ENCODE measurements at regions not wholly inside any gene's neighbourhood (a gene's known extent, or its start where the extent isn't known, plus 50 kb on each side); places are given as distances from the start of the nearest gene placed in this dataset.
A peak's percentile ranks its signal among the peaks of the same experiment; 100 is the strongest.

DNA sequence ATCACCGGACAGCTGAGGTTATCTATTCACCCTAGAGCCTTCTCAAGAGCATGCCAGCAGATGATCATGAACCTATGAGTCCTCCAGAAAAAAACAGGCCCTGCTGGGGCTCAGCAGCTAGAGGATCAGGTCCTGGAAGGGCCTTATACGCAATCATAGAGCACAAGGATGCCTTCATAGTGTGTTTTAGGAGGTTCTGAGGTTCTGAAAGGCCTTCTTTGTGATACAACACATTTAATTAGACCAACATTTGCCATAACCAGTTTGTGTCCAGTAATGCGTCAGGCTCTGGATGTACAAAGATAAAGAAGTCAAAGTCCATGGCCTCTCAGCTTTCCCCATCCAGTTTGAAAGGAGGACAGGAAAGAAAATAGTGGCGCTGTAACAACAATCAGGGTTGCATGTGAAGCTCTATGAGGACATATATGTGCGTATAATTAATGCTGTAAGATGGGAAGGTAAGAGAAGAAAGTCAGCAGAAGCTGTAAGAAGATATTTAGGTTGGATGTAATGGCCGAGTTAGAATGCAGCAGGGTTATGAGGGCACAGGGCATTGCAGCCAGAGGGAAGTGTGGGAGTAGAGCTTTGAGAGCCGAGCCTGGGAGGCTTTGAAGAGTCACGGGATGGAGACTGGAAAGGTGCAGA is 302.6 kb upstream of the TBL1XR1 start:
- intact Hi-C loops (cut with DNase I): loop anchor here in 1 of 2 donors (10.0 kb wide), 1 partner anchor 885 kb away; no protein-coding TSS in a partner anchor
- Histone ChIP-seq H3K4me1 (no peaks in the 10 kb centered on the region), H3K27me3 (ENCODE audit: insufficient read depth in 3 of 3, low read length in 2 of 3) (no peaks in the 10 kb centered on the region), H3K36me3 (ENCODE audit: insufficient read depth in 1 of 2, low read depth in 1 of 2) (no peaks in the 10 kb centered on the region), H3K9me3 (no peaks in the 10 kb centered on the region), H3K4me3 (no peak overlapping the region), H3K27ac (no peak overlapping the region)
- 90 to 94% (median 93%) methylated on average over 8 of the region's 8 CpGs for WGBS, 3 donors
- TF ChIP-seq, protein P1, sequence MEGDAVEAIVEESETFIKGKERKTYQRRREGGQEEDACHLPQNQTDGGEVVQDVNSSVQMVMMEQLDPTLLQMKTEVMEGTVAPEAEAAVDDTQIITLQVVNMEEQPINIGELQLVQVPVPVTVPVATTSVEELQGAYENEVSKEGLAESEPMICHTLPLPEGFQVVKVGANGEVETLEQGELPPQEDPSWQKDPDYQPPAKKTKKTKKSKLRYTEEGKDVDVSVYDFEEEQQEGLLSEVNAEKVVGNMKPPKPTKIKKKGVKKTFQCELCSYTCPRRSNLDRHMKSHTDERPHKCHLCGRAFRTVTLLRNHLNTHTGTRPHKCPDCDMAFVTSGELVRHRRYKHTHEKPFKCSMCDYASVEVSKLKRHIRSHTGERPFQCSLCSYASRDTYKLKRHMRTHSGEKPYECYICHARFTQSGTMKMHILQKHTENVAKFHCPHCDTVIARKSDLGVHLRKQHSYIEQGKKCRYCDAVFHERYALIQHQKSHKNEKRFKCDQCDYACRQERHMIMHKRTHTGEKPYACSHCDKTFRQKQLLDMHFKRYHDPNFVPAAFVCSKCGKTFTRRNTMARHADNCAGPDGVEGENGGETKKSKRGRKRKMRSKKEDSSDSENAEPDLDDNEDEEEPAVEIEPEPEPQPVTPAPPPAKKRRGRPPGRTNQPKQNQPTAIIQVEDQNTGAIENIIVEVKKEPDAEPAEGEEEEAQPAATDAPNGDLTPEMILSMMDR (IDR thresholded peaks at IDR 0.05): no peak
- DNase-seq: no peak
- no peak for ATAC-seq

DNA sequence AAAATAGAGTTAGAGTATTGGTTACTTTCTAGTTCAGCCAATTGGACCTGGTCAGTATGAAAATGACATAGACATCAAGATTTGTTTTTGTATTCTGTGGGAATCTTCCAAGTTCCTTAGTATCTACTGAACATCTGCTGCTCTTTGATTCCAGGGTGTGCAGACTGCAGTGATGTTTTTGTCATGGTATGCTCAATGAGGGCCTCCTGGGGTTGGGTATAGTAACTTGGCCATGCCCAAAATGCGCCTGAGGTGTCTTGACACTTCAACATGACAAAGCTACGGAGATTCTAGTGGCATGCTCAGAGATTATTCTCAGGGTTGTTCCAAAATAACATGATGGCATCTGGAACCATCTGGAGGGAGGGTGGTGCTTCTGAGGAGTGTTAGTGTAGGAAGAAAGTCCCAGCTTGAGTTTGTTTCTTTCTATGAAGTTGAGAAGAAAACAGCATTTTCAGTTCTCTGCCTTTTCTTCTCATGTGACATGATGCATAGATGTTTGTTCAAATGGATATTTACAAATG is 313.5 kb upstream of the TBL1XR1 start:
- TF ChIP-seq, protein P1 (IDR thresholded peaks at IDR 0.05): no peak
- H3K4me1 ChIP-seq: peaks cover 36% of the 10 kb centered on the region
- peak in 1 of 4 donors; percentile 19 for ATAC-seq

DNA sequence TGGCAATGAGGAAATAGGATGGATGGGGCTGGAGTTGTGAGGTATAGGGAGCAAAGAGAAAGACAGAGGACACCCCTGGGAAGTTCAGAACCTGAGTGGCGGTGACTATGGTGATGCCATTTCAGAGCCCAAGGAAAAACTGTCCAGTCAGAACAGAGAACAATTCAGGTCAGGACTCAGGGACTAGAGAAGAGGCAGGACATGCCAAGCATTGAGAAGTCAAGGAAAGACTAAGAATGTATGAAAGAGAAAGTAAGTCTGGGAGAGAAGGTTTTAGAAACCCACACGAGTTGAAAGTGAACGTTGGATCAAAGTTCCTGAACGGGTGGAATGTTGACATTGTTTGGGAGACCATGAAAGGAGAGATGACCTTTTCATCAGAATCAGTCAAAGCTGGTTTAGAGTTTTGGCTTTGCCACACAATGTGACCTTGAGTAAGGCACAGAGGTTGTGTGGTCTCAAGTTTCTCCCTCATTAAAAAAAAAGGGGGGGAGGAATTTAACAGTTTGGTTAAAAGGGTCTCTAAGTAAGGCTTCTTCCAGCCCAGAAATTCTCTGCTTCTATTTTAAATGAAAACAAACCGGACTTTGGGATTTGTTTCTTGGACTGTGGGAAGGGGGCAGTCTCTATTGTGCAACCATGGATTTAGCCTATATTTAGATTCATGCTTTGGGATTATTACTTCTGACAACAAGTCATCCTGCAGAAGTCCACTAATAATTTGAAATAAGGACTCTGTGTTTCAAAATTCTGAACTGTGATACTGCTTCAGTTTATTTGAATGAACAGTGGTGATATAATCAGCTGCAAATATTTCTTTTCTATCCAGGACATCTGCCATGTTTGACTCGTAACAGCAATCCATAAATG is 315.9 kb upstream of the TBL1XR1 start:
- H3K4me1 ChIP-seq: peaks cover 47% of the 10 kb centered on the region

More for the DNA sequence above, 313.5 kb upstream of the TBL1XR1 start:
- DNase-seq: no peak
- Histone ChIP-seq H3K36me3 (ENCODE audit: insufficient read depth in 1 of 2, low read depth in 1 of 2) (no peaks in the 10 kb centered on the region), H3K27me3 (ENCODE audit: insufficient read depth in 3 of 3, low read length in 2 of 3) (no peaks in the 10 kb centered on the region), H3K27ac (no peak overlapping the region), H3K9me3 (no peaks in the 10 kb centered on the region), H3K4me3 (no peak overlapping the region)
- WGBS, 3 donors: 43 to 62% (median 44%) methylated on average over 2 of the region's 2 CpGs
- intact Hi-C loops (cut with DNase I): no loop called here

DNA sequence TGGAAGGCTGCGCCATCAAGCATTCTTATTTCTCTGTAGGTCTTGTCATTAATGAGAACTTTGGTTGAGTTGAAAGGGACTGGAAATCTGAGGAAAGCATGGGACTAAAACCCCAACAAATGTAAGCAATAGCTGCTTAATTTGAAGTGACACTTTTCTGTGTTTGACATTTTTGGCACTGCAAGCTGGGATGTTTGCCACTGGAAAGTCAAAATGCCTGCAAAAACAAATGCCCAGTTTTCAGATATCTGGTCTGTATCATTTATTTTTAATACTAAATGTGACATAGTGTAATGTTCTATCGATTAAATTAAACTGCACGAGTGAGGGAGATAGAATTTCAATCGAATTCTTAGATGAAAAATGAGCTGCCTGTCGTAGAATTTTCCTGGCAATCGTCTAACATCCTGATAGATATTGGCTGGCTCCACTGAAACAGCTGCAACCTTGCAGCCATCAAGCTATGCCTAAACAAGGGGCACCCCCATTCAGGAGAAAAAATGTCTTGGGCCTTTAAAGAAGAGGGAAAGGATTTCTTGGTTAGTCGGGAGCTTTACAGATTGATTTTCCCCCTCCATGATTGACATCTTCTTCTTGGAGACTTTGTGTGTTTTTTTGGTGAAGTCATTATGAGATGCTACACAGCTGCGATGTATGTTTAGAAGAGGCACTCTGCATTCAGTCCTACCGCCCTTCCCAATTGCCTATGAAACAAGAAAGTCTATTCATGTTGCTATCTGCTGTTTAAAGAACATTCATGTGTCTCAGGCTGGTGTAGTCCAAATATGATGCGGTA is 316.7 kb upstream of the TBL1XR1 start:
- H3K4me3 ChIP-seq: no peak overlapping the region
- no peaks in the 10 kb centered on the region for H3K9me3 ChIP-seq
- H3K36me3 ChIP-seq (ENCODE audit: insufficient read depth in 1 of 2, low read depth in 1 of 2): no peaks in the 10 kb centered on the region
- no peak for DNase-seq
- H3K27me3 ChIP-seq (ENCODE audit: insufficient read depth in 3 of 3, low read length in 2 of 3): no peaks in the 10 kb centered on the region
- TF ChIP-seq, protein P1 (IDR thresholded peaks at IDR 0.05): no peak
- intact Hi-C loops (cut with DNase I): no loop called here
- no peak overlapping the region for H3K27ac ChIP-seq
- ATAC-seq: no peak
- peaks cover 47% of the 10 kb centered on the region for H3K4me1 ChIP-seq
- 28 to 37% (median 34%) methylated on average over 10 of the region's 10 CpGs for WGBS, 3 donors

More for the DNA sequence above, 315.9 kb upstream of the TBL1XR1 start:
- 28 to 41% (median 39%) methylated on average over 6 of the region's 6 CpGs for WGBS, 3 donors
- H3K36me3 ChIP-seq (ENCODE audit: insufficient read depth in 1 of 2, low read depth in 1 of 2): no peaks in the 10 kb centered on the region
- no peak for DNase-seq
- H3K27me3 ChIP-seq (ENCODE audit: insufficient read depth in 3 of 3, low read length in 2 of 3): no peaks in the 10 kb centered on the region
- ATAC-seq: no peak
- intact Hi-C loops (cut with DNase I): no loop called here
- no peak overlapping the region for H3K27ac ChIP-seq
- no peaks in the 10 kb centered on the region for H3K9me3 ChIP-seq
- no peak overlapping the region for H3K4me3 ChIP-seq
- TF ChIP-seq, protein P1 (IDR thresholded peaks at IDR 0.05): no peak
